HCEC 1CT (cell line): ENCODE measurements at regions not wholly inside any gene's neighbourhood (a gene's known extent, or its start where the extent isn't known, plus 50 kb on each side); places are given as distances from the start of the nearest gene placed in this dataset.
"Not testable (repeated sequence)": the region's sequence is repeated elsewhere in the genome, so short reads cannot be mapped to it uniquely, and the experiment has no call there.

ENCODE experiments used
- DNase-seq: peaks from one replicate; pipeline ENCODE4 v3.0.0-alpha.2; 2017

- peak; percentile 59 for DNase-seq
Measured at GRCh38 chr3:110243081-110243480, 828.5 kb upstream of the NECTIN3 start.

GRCh38 chr3:110246796-110247376 lies 824.7 kb upstream of the NECTIN3 start:
- no peak for DNase-seq

- no peak for DNase-seq
Measured at GRCh38 chr3:110248666-110249065, 823.0 kb upstream of the NECTIN3 start.

GRCh38 chr3:110253794-110254193 lies 817.8 kb upstream of the NECTIN3 start:
- no peak for DNase-seq

- no peak for DNase-seq
Measured at GRCh38 chr3:110254591-110254990, 817.0 kb upstream of the NECTIN3 start.

- no peak for DNase-seq
Measured at GRCh38 chr3:110261141-110261540, 810.5 kb upstream of the NECTIN3 start.

- DNase-seq = no peak
Measured at GRCh38 chr3:110262896-110263295, 808.7 kb upstream of the NECTIN3 start.

- DNase-seq = no peak
Measured at GRCh38 chr3:110265302-110265701, 806.3 kb upstream of the NECTIN3 start.

- no peak for DNase-seq
Measured at GRCh38 chr3:110267304-110267845, 804.2 kb upstream of the NECTIN3 start.

GRCh38 chr3:110272525-110272924 lies 799.1 kb upstream of the NECTIN3 start:
- no peak for DNase-seq

GRCh38 chr3:110291886-110292501 lies 779.6 kb upstream of the NECTIN3 start:
- no peak for DNase-seq

GRCh38 chr3:110293660-110294059 lies 778.0 kb upstream of the NECTIN3 start:
- DNase-seq = peak; percentile 25

- DNase-seq = no peak
Measured at GRCh38 chr3:110296885-110297284, 774.7 kb upstream of the NECTIN3 start.

- no peak for DNase-seq
Measured at GRCh38 chr3:110301781-110302180, 769.8 kb upstream of the NECTIN3 start.

- peak; percentile 47 for DNase-seq
Measured at GRCh38 chr3:110307065-110307809, 764.4 kb upstream of the NECTIN3 start.

GRCh38 chr3:110311541-110311940 lies 760.1 kb upstream of the NECTIN3 start:
- DNase-seq = no peak

- DNase-seq = peak; percentile 55
Measured at GRCh38 chr3:110314512-110315114, 757.0 kb upstream of the NECTIN3 start.

- no peak for DNase-seq
Measured at GRCh38 chr3:110318108-110318507, 753.5 kb upstream of the NECTIN3 start.

- no peak for DNase-seq
Measured at GRCh38 chr3:110323349-110323748, 748.3 kb upstream of the NECTIN3 start.

- DNase-seq = no peak
Measured at GRCh38 chr3:110324171-110324705, 747.4 kb upstream of the NECTIN3 start.

- DNase-seq = no peak
Measured at GRCh38 chr3:110327870-110328269, 743.7 kb upstream of the NECTIN3 start.

GRCh38 chr3:110331562-110331961 lies 740.1 kb upstream of the NECTIN3 start:
- DNase-seq = not testable (repeated sequence)

- no peak for DNase-seq
Measured at GRCh38 chr3:110332629-110333028, 739.0 kb upstream of the NECTIN3 start.
